HG03469 (cell line): ENCODE measurements at regions not wholly inside any gene's neighbourhood (a gene's known extent, or its start where the extent isn't known, plus 50 kb on each side); places are given as distances from the start of the nearest gene placed in this dataset.

ENCODE experiments used
- ATAC-seq: cut with Tn5 transposase; IDR thresholded peaks from one replicate; pipeline ENCODE4 v1.9.1; 2021; ENCODE audit warnings: mild to moderate bottlenecking, moderate library complexity, moderate number of reproducible peaks; ENCODE audit not compliant: unreplicated experiment

DNA sequence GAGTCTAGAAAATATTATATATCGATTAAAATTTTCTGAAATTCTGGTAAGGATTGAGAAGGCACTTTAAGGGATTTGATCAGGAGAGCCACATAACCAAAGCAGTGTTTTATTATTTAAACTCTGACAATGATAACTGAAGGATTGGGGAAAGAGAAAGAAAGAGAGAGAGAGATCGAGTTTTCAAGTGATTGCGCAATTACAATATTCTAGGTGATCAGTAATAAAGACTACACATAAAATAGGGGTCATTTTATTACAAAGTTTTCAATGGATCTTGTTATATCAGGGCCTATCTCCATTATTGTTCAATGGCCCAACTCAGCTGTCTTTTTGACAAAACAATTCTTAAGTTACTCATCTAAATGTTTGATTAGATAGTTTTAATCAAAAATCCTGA is 541.5 kb upstream of the ZWINT start:
- ATAC-seq: no peak

DNA sequence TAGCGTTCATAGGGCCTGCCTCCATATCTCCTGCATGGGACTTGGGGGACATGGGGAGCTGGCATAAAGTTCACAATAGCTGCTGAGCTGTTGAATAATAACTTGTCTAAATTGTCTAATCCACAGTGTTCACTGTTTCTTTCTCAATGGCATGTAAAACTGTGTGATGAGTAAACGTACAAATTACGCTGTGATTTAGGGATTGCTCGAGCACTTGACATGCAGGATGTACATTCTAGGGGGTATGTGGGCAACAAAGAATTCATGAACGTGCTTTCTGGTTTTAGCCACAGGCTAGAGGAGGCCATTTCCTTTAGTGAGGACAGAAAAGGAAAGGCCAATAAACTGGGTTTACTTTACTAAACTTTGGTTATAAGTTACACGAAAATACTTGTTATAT is 534.2 kb upstream of the ZWINT start:
- no peak for ATAC-seq

DNA sequence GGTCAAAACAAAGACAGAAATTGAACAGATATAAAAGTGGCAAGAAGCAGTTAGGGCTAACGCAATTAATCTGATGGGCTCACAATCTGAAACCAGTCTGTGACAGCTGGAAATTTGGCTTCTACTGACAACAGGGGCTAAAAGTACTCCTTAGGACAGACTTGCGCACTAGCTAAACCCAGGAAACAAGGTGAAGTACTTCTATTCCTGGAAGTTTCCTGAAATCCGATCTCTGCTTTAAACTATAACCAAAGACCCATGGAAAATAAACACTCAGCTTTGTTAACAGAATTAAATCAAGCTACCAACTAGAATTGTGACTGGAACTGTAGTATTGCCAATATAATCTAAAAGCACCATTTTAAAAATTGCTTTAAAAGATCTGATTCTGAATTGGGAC is 520.2 kb upstream of the ZWINT start:
- ATAC-seq: no peak

DNA sequence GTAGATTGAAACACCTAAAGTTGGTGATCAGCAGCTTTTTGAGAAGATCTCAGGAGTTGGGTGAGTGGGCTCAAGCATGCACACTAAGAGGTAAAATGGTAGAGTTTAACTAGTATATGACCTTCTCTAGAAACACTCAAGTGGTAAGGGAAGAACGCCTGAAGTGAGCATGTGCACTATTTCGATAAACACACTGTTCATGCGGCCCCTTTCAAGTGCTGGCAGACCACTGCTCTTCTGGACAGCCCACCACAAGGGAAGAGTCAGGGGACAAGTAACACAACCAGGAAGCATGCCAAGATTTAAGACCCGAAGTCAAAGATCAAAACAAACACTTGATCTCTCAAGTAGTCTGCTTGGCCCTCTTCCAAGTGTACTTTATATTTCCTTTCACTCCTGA is 519.5 kb upstream of the ZWINT start:
- no peak for ATAC-seq

DNA sequence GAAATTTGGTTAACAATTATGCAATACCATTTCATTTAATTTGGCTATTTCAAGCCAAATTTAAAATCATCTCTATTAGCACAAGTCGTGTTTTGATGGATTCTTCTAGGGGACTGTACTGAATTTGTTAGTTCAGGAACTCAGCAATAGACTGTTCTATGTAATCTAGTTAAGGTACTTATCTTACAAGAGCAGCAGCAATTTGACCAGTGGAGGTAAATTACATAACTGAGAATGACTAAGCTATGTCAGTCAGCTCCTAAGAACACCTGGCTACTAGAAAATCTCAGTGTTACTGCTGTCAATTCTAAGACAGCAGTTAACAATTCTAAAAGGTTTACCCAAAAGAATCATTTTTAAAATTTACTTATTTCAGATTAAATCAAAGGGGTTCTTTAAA is 513.9 kb upstream of the ZWINT start:
- no peak for ATAC-seq

DNA sequence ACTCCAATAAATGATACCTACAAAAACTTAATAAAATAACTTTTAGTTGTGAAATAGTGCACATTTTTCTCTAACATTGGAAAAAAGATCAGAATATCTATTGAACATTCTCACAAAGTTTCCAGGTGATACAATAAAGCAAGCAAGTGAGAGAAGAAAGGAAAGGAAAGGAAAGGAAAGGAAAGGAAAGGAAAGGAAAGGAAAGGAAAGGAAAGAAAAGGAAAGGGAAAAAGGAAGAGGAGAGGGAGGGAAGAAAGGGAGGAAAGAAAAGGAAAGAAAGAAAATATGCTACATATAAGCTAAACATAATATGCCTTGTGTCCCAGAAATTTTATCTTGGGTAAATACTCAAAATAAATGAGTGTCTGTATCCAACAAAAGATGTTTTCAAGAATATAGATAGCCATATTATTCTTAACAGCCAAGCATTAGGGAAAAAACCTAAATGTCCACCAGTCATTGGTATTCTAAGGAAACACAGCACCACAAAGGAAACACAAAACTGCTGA is 510.2 kb upstream of the ZWINT start:
- ATAC-seq: no peak

DNA sequence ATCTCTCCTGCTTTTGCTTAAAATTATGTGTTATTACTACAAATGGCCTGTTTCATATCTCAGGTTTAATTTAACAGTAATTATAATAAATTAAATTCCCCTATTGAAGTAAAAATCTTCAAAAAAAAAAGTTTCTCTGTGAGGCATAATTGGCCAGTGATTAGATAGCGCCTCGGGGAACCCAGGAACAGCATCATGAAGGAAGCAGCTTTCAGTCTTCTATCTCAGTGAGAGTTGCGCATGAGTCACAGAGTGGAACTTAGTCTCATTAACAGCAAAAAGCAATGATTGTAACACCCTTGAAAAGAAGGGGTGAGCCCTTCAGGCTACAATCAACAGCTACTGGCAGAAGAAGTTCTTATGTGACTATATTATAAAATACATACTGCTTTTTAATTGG is 506.2 kb upstream of the ZWINT start:
- no peak for ATAC-seq

DNA sequence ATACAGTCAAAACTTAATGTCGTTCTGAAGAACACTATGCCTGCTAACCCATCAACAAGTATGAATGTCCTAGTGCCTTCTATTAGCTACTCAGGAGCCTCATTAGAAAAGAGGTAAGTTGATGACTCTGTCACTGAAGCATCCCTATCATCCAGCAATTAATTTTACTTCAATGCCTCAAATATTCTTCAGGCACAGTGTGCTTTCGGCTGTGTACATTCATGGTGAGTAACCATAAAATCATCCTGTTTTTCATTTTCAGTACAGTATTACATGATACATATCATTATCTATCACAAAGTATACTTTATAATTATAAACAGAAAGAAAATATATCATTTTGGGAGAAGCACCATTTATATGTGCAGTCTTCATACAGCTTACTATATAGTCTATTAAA is 495.5 kb upstream of the ZWINT start:
- no peak for ATAC-seq

DNA sequence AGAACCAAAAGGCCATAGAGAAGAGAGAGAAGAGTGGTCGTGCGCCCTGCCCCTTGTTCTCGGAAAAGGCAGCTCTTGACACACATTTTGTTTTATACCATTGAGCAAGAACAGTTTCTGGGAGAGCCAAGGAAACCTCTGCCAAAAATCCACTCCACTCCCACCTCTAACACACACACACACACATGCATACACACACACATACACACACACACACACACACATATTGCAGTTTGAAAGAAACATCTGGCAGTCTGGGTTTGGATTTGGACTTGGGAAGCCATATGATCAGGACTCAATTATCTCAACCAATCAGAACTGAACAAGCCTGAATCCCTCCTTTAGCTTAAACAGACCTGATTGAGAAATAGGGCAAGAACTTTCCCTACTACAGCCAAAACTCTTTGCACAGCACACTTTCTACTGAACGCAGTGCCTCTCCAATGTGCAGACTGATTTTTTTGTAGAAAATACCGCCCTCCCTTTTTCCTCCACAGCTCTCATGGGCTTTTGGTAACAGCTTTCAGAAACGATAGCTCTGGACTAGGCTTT is 484.0 kb upstream of the ZWINT start:
- no peak for ATAC-seq

DNA sequence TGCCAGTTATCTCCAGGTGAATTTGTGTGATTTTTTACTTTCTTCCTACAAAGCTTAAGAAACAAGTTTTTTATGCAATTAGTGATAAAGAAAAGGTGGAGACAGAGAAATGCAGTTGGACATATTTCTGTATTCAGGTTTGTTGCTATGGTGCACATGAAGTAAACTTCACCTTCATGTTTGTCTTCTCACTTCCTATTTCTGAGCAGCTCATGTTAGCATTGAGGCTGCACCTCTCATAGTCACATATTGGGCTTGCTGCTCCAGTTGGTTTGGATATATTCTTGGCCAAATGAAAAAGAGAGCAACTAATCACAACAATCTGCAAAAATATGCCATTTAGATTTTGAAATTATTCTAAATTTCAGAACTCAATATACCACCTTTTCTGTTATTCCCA is 475.6 kb upstream of the ZWINT start:
- no peak for ATAC-seq

DNA sequence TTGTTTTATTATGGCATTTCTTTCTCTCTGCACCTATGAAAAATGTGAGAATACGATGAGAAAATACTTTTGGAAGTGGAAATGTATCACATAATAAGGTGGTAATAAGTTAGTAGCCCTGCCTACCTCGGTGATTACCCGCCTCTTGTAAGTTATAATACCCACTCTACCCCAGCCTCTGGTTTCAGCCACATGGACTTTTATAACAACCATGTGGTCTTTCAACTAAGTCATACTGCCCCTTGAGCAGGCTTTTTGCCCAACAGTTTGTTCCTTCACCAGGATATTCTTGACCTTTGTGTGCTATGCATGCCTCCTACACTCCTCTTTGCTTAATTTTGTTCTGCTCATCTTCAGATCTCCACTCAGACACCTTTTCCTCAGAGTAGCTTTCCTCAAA is 470.6 kb upstream of the ZWINT start:
- no peak for ATAC-seq

DNA sequence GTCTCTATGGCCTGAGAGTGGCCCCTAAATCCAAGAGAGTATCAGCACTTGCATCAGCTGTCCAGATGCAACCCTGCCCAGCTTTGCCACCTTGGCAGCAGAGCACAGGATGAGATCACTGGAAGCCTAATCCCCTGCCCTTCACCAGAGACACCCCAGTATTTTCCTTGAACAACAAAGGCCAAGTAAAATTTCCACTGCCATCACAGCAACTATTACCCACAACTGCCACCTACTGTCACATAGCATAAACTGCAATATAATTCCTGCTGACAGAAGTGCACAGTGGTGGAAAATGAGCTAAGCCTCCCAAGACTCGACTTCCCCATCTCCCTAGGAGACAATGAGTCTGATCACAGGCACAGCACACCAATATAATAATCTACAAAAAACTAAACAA is 462.8 kb upstream of the ZWINT start:
- ATAC-seq: no peak

DNA sequence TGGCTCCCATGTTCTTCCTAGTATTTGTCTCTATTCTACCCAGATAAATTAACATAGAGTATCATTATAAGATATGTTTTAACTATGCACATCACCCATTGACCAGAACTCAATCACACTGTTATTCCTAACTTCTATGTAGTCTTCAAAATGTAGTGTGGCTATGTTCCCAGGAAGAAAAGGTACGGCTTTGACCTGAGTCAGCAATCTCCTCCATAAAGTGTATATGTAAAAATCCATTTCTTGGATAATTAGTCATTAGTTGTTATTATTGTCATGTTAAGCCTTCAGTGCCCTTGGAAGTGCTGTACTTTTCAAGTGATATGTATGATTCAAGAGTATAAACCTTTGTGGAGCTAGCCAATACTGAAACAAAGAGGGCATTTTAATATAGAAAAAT is 444.0 kb upstream of the ZWINT start:
- no peak for ATAC-seq

DNA sequence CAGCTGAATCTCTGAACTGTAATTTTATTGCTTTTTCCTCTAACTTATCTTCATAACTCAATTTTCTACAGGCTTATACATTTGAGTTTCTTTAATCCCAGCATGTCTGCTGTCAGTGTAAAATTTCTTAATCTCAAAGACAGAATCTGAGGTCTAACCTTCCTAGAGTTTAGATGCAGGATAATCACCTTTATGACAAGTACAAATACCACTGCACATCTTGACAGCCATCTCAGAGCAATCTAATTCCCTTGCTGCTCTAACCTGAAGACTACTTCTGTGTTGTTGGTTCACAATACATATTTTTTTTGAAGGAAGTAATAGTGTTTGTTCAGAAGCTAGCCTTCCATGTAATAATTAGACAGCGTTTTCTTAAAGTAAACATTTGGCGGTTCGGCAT is 424.2 kb upstream of the ZWINT start:
- no peak for ATAC-seq

DNA sequence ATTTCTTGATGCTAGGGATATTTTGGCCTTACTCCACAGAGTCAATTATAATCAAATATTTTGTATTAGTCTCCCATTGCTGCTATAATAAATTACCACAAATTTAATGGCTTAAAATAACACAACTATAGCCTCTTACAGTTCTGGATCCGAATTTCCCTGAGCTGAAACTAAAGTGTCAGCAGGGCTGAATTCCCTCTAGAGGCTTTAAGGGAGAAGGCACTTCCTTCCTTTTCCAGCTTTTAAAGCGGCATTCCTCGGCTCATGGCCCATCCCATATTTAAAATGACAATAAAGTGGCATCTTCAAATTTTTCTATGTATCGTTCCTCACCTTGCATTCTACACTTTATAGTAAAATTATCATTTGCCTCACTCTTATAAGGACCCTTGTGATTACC is 421.4 kb upstream of the ZWINT start:
- ATAC-seq: no peak

DNA sequence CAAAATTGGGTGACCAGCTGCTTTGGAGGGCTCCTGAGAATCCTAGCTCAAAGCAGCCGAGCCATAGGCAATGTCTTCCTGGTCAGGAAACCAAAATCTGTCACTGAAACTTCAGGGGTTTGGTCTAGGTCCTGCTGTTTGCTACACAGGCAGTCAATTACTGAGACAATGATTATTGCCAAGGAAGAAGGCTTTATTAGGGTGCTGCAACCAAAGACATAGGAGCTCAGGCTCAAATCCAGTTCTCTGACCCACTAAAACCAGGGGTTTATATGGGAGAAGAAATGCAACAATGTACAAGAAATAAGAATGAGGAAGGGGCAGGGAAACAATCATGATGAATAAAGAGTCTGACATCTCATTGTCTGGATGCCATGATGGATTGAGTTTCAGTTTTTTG is 410.3 kb upstream of the ZWINT start:
- no peak for ATAC-seq

DNA sequence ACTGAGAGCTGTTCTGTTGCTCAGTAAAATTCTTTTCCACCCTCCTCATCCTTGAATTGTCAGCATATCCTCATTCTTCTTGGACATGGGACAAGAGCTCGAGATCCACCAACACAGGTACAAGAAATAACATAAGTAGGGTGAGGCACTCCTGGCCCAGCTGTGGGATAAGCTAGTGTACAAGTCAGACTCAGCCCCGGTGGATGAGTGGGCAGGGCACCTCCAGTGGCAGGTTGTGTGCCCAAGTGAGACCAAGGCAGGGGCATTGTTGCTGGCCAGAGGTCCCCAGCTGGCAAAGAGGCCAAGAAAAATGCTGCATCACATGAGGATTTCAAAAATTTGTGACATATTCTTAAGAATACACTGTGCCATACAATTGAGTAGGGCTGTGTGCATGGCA is 402.0 kb upstream of the ZWINT start:
- ATAC-seq: no peak

DNA sequence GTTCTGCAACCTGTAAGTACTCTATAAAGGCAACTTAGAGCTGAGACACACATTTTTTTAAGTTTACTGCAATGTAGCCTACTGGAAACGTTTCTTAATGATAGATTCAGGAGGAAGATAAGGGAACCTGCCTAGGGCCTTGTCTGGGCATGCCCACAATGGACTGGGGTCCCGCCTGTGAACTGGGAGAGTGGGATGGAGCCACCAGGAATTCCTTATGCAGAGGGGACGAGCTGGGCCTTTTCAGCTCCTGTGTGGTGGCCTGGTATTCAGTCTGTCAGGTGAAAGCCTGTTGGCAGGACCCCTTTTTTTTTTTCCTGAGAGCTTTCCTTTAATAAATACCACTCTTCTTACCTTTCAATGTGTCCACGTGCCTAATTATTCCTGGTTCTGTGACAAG is 384.4 kb upstream of the ZWINT start:
- ATAC-seq: no peak

DNA sequence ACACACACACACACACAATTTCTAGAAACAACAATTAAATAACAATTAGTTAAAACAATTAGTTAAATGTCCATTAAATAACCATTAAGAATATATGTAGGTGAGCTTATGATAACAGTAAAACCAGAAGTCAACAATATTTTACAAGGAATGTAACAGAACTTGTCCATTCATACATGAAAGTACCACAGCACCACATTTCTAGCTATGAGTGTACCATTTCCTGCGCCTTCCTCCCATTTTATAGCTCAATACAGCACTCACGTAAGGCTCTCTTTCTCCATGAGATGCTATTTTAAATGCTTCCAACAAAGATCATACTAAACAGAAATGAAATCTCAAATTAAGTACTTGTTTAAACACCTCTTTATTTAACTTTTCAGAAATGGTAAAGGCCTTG is 367.3 kb upstream of the ZWINT start:
- ATAC-seq: no peak

DNA sequence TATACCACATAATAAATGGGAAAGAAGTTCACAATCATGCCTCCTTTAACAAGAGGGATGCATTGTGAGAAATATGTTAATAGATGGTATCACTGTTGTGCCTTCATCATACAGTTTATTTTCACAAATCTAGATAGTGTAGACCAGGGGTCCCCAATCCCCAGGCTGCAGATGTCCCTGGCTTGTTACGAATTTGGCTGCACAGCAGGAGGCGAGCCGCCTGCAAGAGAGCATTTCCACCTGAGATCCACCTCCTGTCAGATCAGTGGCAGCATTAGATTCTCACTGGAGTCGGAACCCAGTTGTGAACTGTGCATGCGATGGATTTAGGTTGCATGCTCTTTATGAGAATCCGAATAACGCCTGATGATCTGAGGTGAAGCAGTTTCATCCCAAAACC is 361.9 kb upstream of the ZWINT start:
- ATAC-seq: no peak

DNA sequence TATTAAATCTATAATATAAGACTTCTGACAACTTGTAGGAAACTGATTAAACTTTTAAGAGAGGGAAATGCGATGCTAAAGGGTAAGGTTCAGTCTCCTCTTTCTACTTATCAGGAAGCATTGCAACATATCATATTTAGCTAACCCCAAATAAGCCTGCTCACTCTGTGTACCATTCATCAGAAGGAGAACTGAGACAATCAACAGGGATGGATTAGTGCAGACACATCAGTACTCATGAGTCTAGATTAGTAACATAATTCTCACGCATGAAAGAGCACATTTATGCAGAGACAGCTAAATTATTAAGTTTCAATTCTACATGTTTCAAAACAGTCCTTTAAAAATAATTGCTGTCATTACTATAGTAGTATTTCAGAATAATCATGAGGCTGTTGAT is 354.2 kb upstream of the ZWINT start:
- ATAC-seq: no peak

DNA sequence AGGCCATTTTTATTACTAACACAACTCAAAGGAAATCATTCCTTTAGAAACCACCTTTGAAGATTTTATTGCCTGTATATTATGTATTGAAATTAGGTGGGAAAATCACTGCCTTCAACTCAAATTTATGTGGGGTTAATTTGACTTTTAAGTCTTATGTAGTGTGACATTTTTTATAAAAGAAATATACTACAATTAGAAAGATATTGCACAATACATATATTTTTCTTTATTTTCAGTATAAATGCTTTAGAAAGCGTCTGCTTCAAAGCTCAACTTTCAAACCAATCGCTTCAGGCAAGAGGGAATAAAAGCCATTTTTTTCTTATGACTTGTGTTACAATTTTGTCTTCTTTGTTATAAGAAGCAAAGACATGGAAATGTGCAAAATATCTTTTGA is 337.4 kb upstream of the ZWINT start:
- ATAC-seq: no peak

DNA sequence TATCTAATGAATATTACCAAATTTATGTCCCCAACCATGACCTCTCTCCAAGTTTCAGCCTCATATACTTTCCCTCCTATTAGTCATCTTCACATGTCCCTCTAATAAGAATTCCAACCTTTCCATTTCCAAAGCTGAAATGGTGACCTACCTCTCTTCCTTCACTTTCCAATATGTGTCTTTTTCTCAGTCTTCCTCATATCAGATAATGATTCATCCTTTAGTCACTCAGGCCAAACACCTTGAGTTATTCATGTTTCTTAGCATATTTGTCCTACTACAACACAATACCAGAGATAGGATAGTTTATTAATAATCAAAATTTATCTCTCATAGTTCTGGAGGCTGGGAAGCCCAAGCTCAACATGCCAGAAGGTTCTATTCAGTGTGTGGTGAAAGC is 318.5 kb upstream of the ZWINT start:
- ATAC-seq: no peak
